Activated naive CD4-positive, alpha-beta T cell treated with anti-CD3 and anti-CD28 coated beads for 36 hours (primary cell): ENCODE measurements at regions not wholly inside any gene's neighbourhood (a gene's known extent, or its start where the extent isn't known, plus 50 kb on each side); places are given as distances from the start of the nearest gene placed in this dataset.

ENCODE experiments used
- CTCF ChIA-PET: fragments of 350-600 bp; sonication (Branson Sonifier 250); formaldehyde crosslinking; loops from one replicate; lab custom pipeline; 2021; ENCODE audit warnings: antibody characterized with exemption; lab: Charles Lee
- DNase-seq: peaks from one replicate; pipeline ENCODE4 v3.0.0-alpha.2; 2020
- H3K27ac Mint-ChIP-seq: one replicate; pipeline ENCODE4 v1.8.0; 2021; ENCODE audit warnings: mild to moderate bottlenecking, mixed read lengths
- H3K27me3 Mint-ChIP-seq: one replicate; pipeline ENCODE4 v1.8.0; 2021; ENCODE audit warnings: low read depth, mixed read lengths
- H3K36me3 Mint-ChIP-seq: one replicate; pipeline ENCODE4 v1.8.0; 2021; ENCODE audit warnings: low read depth, mixed read lengths
- H3K4me1 Mint-ChIP-seq: one replicate; pipeline ENCODE4 v1.8.0; 2021; ENCODE audit warnings: low read depth, mixed read lengths
- H3K4me3 Mint-ChIP-seq: one replicate; pipeline ENCODE4 v1.8.0; 2021; ENCODE audit warnings: mild to moderate bottlenecking, moderate library complexity, mixed read lengths
- H3K9me3 Mint-ChIP-seq: one replicate; pipeline ENCODE4 v1.8.0; 2021; ENCODE audit warnings: mixed read lengths
- intact Hi-C: fragments of 100-400 bp; cut with micrococcal nuclease; formaldehyde crosslinking; loops from one replicate; pipeline ENCODE4 v1.15.1; 2023

- intact Hi-C loops = no loop called here
- H3K27ac Mint-ChIP-seq = no peak overlapping the region
Observed at GRCh38 chr2:11058129-11058528, 97.1 kb upstream of the SLC66A3 start.

GRCh38 chr2:11060376-11061169 is 94.7 kb upstream of the SLC66A3 start:
- no peaks in the 10 kb centered on the region for H3K36me3 Mint-ChIP-seq
- CTCF ChIA-PET = no interaction called here
- H3K27me3 Mint-ChIP-seq = peaks cover 15% of the 10 kb centered on the region
- intact Hi-C loops = no loop called here
- H3K27ac Mint-ChIP-seq = no peak overlapping the region
- peaks cover 11% of the 10 kb centered on the region for H3K9me3 Mint-ChIP-seq
- DNase-seq = no peak
- H3K4me3 Mint-ChIP-seq = no peak overlapping the region
- no peaks in the 10 kb centered on the region for H3K4me1 Mint-ChIP-seq

More at GRCh38 chr2:11058129-11058528, 97.1 kb upstream of the SLC66A3 start:
- H3K36me3 Mint-ChIP-seq = no peaks in the 10 kb centered on the region
- peaks cover 8% of the 10 kb centered on the region for H3K27me3 Mint-ChIP-seq
- DNase-seq = no peak
- CTCF ChIA-PET = no interaction called here
- H3K9me3 Mint-ChIP-seq = peaks cover 8% of the 10 kb centered on the region
- H3K4me3 Mint-ChIP-seq = no peak overlapping the region
- H3K4me1 Mint-ChIP-seq = no peaks in the 10 kb centered on the region

- intact Hi-C loops = no loop called here
- no peaks in the 10 kb centered on the region for H3K36me3 Mint-ChIP-seq
- DNase-seq = no peak
- H3K4me3 Mint-ChIP-seq = no peak overlapping the region
- peaks cover 4% of the 10 kb centered on the region for H3K9me3 Mint-ChIP-seq
- H3K27me3 Mint-ChIP-seq = peaks cover 23% of the 10 kb centered on the region
- H3K27ac Mint-ChIP-seq = no peak overlapping the region
- CTCF ChIA-PET = no interaction called here
- peaks cover under 1% of the 10 kb centered on the region for H3K4me1 Mint-ChIP-seq
Observed at GRCh38 chr2:11065833-11066485, 89.3 kb upstream of the SLC66A3 start.

- peaks cover 2% of the 10 kb centered on the region for H3K4me1 Mint-ChIP-seq
- intact Hi-C loops = no loop called here
- peaks cover 27% of the 10 kb centered on the region for H3K27me3 Mint-ChIP-seq
- no peak overlapping the region for H3K4me3 Mint-ChIP-seq
- CTCF ChIA-PET = no interaction called here
- H3K9me3 Mint-ChIP-seq = peaks cover 3% of the 10 kb centered on the region
- no peak overlapping the region for H3K27ac Mint-ChIP-seq
- no peak for DNase-seq
- H3K36me3 Mint-ChIP-seq = no peaks in the 10 kb centered on the region
Observed at GRCh38 chr2:11067221-11068078, 87.8 kb upstream of the SLC66A3 start.

- no peak overlapping the region for H3K27ac Mint-ChIP-seq
- H3K27me3 Mint-ChIP-seq = peaks cover 30% of the 10 kb centered on the region
- CTCF ChIA-PET = no interaction called here
Observed at GRCh38 chr2:11068079-11068741, 87.1 kb upstream of the SLC66A3 start.

GRCh38 chr2:11068856-11069526 is 86.3 kb upstream of the SLC66A3 start:
- H3K27ac Mint-ChIP-seq = no peak overlapping the region
- H3K36me3 Mint-ChIP-seq = no peaks in the 10 kb centered on the region
- intact Hi-C loops = no loop called here
- H3K4me1 Mint-ChIP-seq = peaks cover 4% of the 10 kb centered on the region
- no peaks in the 10 kb centered on the region for H3K9me3 Mint-ChIP-seq
- no peak for DNase-seq
- H3K27me3 Mint-ChIP-seq = peaks cover 32% of the 10 kb centered on the region
- CTCF ChIA-PET = no interaction called here
- no peak overlapping the region for H3K4me3 Mint-ChIP-seq

More at GRCh38 chr2:11068079-11068741, 87.1 kb upstream of the SLC66A3 start:
- no peak for DNase-seq
- H3K4me1 Mint-ChIP-seq = peaks cover 4% of the 10 kb centered on the region
- peaks cover 2% of the 10 kb centered on the region for H3K9me3 Mint-ChIP-seq
- intact Hi-C loops = no loop called here
- no peaks in the 10 kb centered on the region for H3K36me3 Mint-ChIP-seq
- H3K4me3 Mint-ChIP-seq = no peak overlapping the region

GRCh38 chr2:11069566-11070185 is 85.6 kb upstream of the SLC66A3 start:
- H3K27me3 Mint-ChIP-seq = peaks cover 32% of the 10 kb centered on the region
- DNase-seq = no peak

GRCh38 chr2:11071211-11071610 is 84.1 kb upstream of the SLC66A3 start:
- Mint-ChIP-seq H3K27ac (no peak overlapping the region), H3K4me3 (no peak overlapping the region), H3K4me1 (peaks cover 4% of the 10 kb centered on the region), H3K36me3 (no peaks in the 10 kb centered on the region), H3K9me3 (no peaks in the 10 kb centered on the region), H3K27me3 (peaks cover 27% of the 10 kb centered on the region)
- intact Hi-C loops = loop anchor here (5.0 kb wide), 1 partner anchor 239 kb away; no protein-coding TSS in a partner anchor
- peak; percentile 17 for DNase-seq
- CTCF ChIA-PET = no interaction called here

More at GRCh38 chr2:11069566-11070185, 85.6 kb upstream of the SLC66A3 start:
- intact Hi-C loops = loop anchor here (5.0 kb wide), 1 partner anchor 237 kb away; no protein-coding TSS in a partner anchor
- CTCF ChIA-PET = no interaction called here
- no peak overlapping the region for H3K27ac Mint-ChIP-seq
- no peaks in the 10 kb centered on the region for H3K9me3 Mint-ChIP-seq
- no peaks in the 10 kb centered on the region for H3K36me3 Mint-ChIP-seq
- H3K4me1 Mint-ChIP-seq = peaks cover 4% of the 10 kb centered on the region
- H3K4me3 Mint-ChIP-seq = no peak overlapping the region

GRCh38 chr2:11071939-11072338 is 83.3 kb upstream of the SLC66A3 start:
- no peak for DNase-seq
- Mint-ChIP-seq H3K27ac (no peak overlapping the region), H3K36me3 (no peaks in the 10 kb centered on the region), H3K9me3 (no peaks in the 10 kb centered on the region), H3K4me1 (peaks cover 4% of the 10 kb centered on the region), H3K27me3 (peaks cover 27% of the 10 kb centered on the region), H3K4me3 (no peak overlapping the region)
- CTCF ChIA-PET = interaction anchor here (0.7 to 1.0 kb wide), 2 partner anchors 52 to 230 kb away, joined by 3 to 7 read pairs; no protein-coding TSS in a partner anchor
- intact Hi-C loops = loop anchor here (2.0 to 5.0 kb wide), 2 partner anchors 53 to 240 kb away; no protein-coding TSS in a partner anchor

- H3K36me3 Mint-ChIP-seq = no peaks in the 10 kb centered on the region
- no peak overlapping the region for H3K4me3 Mint-ChIP-seq
- H3K27me3 Mint-ChIP-seq = peaks cover 24% of the 10 kb centered on the region
- intact Hi-C loops = loop anchor here (2.0 to 5.0 kb wide), 2 partner anchors 52 to 240 kb away; no protein-coding TSS in a partner anchor
- DNase-seq = no peak
- H3K27ac Mint-ChIP-seq = no peak overlapping the region
- CTCF ChIA-PET = interaction anchor here (0.7 to 1.2 kb wide), 3 partner anchors 52 to 558 kb away, joined by 3 to 7 read pairs (median 3); no protein-coding TSS in a partner anchor
- peaks cover 4% of the 10 kb centered on the region for H3K4me1 Mint-ChIP-seq
- no peaks in the 10 kb centered on the region for H3K9me3 Mint-ChIP-seq
Observed at GRCh38 chr2:11072550-11072949, 82.7 kb upstream of the SLC66A3 start.

GRCh38 chr2:11073251-11073650 is 82.0 kb upstream of the SLC66A3 start:
- peak; percentile 52 for DNase-seq
- Mint-ChIP-seq H3K4me3 (no peak overlapping the region), H3K4me1 (peaks cover 4% of the 10 kb centered on the region), H3K27me3 (peaks cover 23% of the 10 kb centered on the region), H3K9me3 (no peaks in the 10 kb centered on the region), H3K36me3 (no peaks in the 10 kb centered on the region), H3K27ac (no peak overlapping the region)
- CTCF ChIA-PET = interaction anchor here (0.6 to 1.2 kb wide), 2 partner anchors 241 to 255 kb away, joined by 3 to 4 read pairs; no protein-coding TSS in a partner anchor
- intact Hi-C loops = loop anchor here (2.0 to 5.0 kb wide), 2 partner anchors 52 to 241 kb away; no protein-coding TSS in a partner anchor
